ENCODE measurements at regions not wholly inside any gene's neighbourhood (a gene's known extent, or its start where the extent isn't known, plus 50 kb on each side); places are given as distances from the start of the nearest gene placed in this dataset.

- DNase-seq (ENCODE audit: low spot score), result no peak
Observed at GRCh38 chr2:12970861-12971260, 254.1 kb downstream of the TRIB2 start.

- DNase-seq (ENCODE audit: low spot score), result no peak
Observed at GRCh38 chr2:12971581-12972365, 255.0 kb downstream of the TRIB2 start.

- DNase-seq (ENCODE audit: low spot score), result no peak
Observed at GRCh38 chr2:12978066-12978835, 261.5 kb downstream of the TRIB2 start.

- no peak for DNase-seq (ENCODE audit: low spot score)
Observed at GRCh38 chr2:12979066-12979465, 262.3 kb downstream of the TRIB2 start.

- no peak for DNase-seq (ENCODE audit: low spot score)
Observed at GRCh38 chr2:12980817-12981216, 264.1 kb downstream of the TRIB2 start.

GRCh38 chr2:12982149-12982584 lies 265.4 kb downstream of the TRIB2 start:
- no peak for DNase-seq (ENCODE audit: low spot score)

GRCh38 chr2:12987246-12987645 lies 270.5 kb downstream of the TRIB2 start:
- DNase-seq (ENCODE audit: low spot score), result no peak

GRCh38 chr2:12988279-12988678 lies 271.5 kb downstream of the TRIB2 start:
- DNase-seq (ENCODE audit: low spot score), result no peak

- DNase-seq (ENCODE audit: low spot score), result no peak
Observed at GRCh38 chr2:12990523-12990922, 273.8 kb downstream of the TRIB2 start.

GRCh38 chr2:12998685-12999084 lies 281.9 kb downstream of the TRIB2 start:
- DNase-seq (ENCODE audit: low spot score), result no peak

- no peak for DNase-seq (ENCODE audit: low spot score)
Observed at GRCh38 chr2:13000664-13001363, 284.1 kb downstream of the TRIB2 start.

GRCh38 chr2:13001408-13001807 lies 284.7 kb downstream of the TRIB2 start:
- no peak for DNase-seq (ENCODE audit: low spot score)

- DNase-seq (ENCODE audit: low spot score), result no peak
Observed at GRCh38 chr2:13002536-13003331, 286.0 kb downstream of the TRIB2 start.

GRCh38 chr2:13003500-13003899 lies 286.8 kb downstream of the TRIB2 start:
- no peak for DNase-seq (ENCODE audit: low spot score)

- DNase-seq (ENCODE audit: low spot score), result no peak
Observed at GRCh38 chr2:13005048-13005447, 288.3 kb downstream of the TRIB2 start.

- no peak for DNase-seq (ENCODE audit: low spot score)
Observed at GRCh38 chr2:13005761-13006335, 289.1 kb downstream of the TRIB2 start.

- no peak for DNase-seq (ENCODE audit: low spot score)
Observed at GRCh38 chr2:13006426-13006825, 289.7 kb downstream of the TRIB2 start.

- peak; percentile 59 for DNase-seq (ENCODE audit: low spot score)
Observed at GRCh38 chr2:13006829-13007717, 290.3 kb downstream of the TRIB2 start.

GRCh38 chr2:13009027-13009642 lies 292.4 kb downstream of the TRIB2 start:
- no peak for DNase-seq (ENCODE audit: low spot score)

GRCh38 chr2:13010283-13010682 lies 293.5 kb downstream of the TRIB2 start:
- DNase-seq (ENCODE audit: low spot score), result no peak
